GM13977 (cell line): ENCODE measurements at regions not wholly inside any gene's neighbourhood (a gene's known extent, or its start where the extent isn't known, plus 50 kb on each side); places are given as distances from the start of the nearest gene placed in this dataset.

Experiments used
- DNase-seq: peaks from one replicate; pipeline ENCODE4 v3.0.0; 2012; ENCODE audit warnings: low spot score
- CTCF ChIP-seq: IDR thresholded peaks from 2 replicates; pipeline ENCODE4 v1.5.1; 2012; ENCODE audit warnings: mild to moderate bottlenecking, control low read depth; ENCODE audit not compliant: insufficient read depth; ENCODE audit errors: extremely low read depth, missing control alignments
- in situ Hi-C: fragments of 300-500 bp; cut with MboI; formaldehyde crosslinking; loops from one replicate; pipeline ENCODE4 v1.12.0; 2022; ENCODE audit warnings: low sequenced_read_pairs, low pct_unique_long_range_greater_than_20kb, mixed read lengths, inconsistent platforms; ENCODE audit not compliant: unreplicated experiment

DNA sequence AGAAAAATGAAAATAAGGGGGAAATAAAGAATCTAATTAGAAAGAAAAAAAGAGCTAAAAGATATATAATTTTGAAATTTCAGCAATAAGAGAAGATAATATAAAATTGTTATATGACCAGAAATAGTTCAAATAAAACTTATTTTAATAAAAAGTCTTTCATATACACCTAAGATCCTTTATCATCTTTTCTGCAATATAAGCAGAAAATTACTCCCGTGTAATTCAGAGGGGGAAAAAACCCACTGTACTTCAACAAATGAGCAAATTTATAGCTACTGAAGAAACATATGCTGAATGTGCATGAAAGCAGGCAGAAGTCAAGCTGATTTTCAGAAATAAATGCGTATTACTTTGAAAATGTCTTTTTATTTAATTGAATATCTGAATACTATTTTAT is 771.3 kb downstream of the FAT4 start:
- in situ Hi-C loops = no loop called here
- no peak for DNase-seq
- TF ChIP-seq CTCF = no peak

- TF ChIP-seq CTCF = no peak
- in situ Hi-C loops = no loop called here
- no peak for DNase-seq
Observed at GRCh38 chr4:126087101-126087500, 772.3 kb downstream of the FAT4 start.

- TF ChIP-seq CTCF = no peak
- no peak for DNase-seq
- in situ Hi-C loops = no loop called here
Observed at GRCh38 chr4:126097155-126097799, 782.5 kb downstream of the FAT4 start.

DNA sequence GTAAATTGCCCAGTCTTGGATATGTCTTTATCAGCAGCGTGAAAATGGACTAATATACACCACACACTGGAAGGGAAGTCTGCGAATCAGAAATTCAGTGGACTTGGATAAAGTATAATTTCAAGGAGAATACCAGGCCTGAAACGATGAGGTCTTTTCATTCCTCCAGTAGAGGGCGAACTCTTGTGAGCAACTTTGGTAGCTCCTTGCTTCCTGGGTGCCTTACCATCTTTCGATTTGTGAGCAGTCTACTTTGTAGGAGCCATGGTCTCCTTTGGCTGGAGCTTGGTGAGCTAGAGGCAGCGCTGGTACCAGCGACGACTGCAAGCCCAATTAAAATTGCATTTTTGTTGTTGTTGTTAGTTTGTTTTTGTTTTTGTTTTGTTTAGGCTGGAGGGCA is 791.9 kb downstream of the FAT4 start:
- in situ Hi-C loops = no loop called here
- no peak for DNase-seq
- peak; percentile 25 for TF ChIP-seq CTCF

DNA sequence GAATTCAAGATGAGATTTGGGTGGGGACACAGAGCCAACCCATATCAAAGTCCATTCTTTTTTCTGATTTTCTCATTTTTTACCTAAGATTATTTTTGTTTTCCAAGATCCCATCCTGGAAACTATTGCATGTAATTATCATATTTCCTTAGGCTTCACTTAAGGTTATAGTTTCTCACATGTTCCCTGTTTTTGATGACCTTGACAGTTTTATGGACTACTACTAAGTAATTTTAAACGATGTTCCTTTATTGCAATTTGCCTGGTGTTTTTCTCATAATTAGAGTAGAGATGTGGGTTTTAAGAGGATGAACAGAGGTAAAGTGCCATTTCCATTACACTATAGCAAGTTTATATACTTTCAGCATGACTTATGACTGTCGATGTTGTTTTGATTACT is 795.1 kb downstream of the FAT4 start:
- DNase-seq = no peak
- in situ Hi-C loops = no loop called here
- no peak for TF ChIP-seq CTCF

GRCh38 chr4:126113058-126113457 is 798.3 kb downstream of the FAT4 start:
- no peak for TF ChIP-seq CTCF
- DNase-seq = no peak
- in situ Hi-C loops = no loop called here
